ENCODE measurements at regions not wholly inside any gene's neighbourhood (a gene's known extent, or its start where the extent isn't known, plus 50 kb on each side); places are given as distances from the start of the nearest gene placed in this dataset.

- H3K36me3 ChIP-seq = no peaks in the 10 kb centered on the region
- no peaks in the 10 kb centered on the region for H3K9me3 ChIP-seq
- H3K4me1 ChIP-seq = no peaks in the 10 kb centered on the region
- WGBS, 4 donors = 83 to 85% (median 84%) methylated on average over 10 of the region's 10 CpGs
- no peak overlapping the region for H3K4me3 ChIP-seq
- H3K27me3 ChIP-seq = peaks cover 0 to 7% (median 0%) of the 10 kb centered on the region in 9 donors
- ATAC-seq = no peak
- DNase-seq = no peak
- TF ChIP-seq CTCF (IDR thresholded peaks at IDR 0.05) (no peak), POLR2A (IDR thresholded peaks at IDR 0.05) (no peak)
- no peak overlapping the region for H3K27ac ChIP-seq
- intact Hi-C loops (cut with DNase I) = no loop called here
Observed at GRCh38 chr10:123463698-123464097, 202.5 kb upstream of the GPR26 start.

DNA sequence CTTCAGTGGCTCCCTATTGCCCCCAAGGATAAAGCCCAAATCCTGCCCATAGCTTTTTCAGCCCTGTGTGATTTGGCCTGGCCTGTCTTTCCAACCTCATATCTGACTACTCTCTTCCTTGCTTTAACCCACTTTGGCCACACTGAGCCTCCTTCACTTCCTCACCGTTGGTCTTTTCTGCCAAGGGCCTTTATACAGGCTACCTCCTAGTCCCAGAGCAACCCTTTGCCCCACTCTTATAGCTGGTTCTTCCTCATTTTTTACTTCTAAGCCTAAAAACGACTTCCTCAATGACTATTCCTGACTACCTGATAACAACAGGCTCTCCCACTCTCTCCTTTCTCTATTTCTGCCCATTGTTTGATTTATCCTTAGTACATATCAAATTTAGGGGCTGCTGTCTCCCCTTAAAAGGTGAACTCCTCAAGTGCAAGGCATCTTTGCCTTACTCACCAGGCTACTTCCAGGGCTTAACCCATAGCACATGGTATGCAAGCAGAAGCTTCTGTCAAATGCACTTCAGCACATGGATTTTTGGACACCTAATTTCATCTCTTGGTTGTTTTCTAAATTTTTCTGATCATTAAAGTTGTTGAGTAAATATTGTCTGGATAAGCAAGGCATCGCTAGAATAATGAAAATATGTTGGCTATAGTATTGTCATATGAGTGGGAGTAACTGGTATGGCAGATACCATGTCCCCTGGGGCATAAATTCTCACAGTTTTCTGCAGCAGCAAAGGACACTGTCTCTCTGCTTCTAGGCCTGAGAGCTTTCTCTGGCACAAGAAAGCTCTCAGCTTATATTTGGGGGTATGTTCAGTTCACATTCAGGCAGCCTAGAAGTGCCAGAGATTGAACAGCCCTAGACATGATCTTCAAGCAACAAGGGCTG lies 201.5 kb upstream of the GPR26 start:
- H3K4me1 ChIP-seq = no peaks in the 10 kb centered on the region
- H3K27me3 ChIP-seq = peaks cover 0 to 5% (median 0%) of the 10 kb centered on the region in 9 donors
- intact Hi-C loops (cut with DNase I) = no loop called here
- ATAC-seq (no peak), DNase-seq (no peak)
- TF ChIP-seq CTCF (IDR thresholded peaks at IDR 0.05) (no peak), POLR2A (IDR thresholded peaks at IDR 0.05) (no peak)
- H3K9me3 ChIP-seq = no peaks in the 10 kb centered on the region
- no peak overlapping the region for H3K27ac ChIP-seq
- H3K36me3 ChIP-seq = no peaks in the 10 kb centered on the region
- no peak overlapping the region for H3K4me3 ChIP-seq
- WGBS, 4 donors = 59 to 67% (median 62%) methylated on average over 3 of the region's 3 CpGs

GRCh38 chr10:123470336-123470921 lies 195.7 kb upstream of the GPR26 start:
- Histone ChIP-seq H3K4me1 (no peaks in the 10 kb centered on the region), H3K9me3 (no peaks in the 10 kb centered on the region), H3K36me3 (no peaks in the 10 kb centered on the region), H3K27ac (no peak overlapping the region), H3K4me3 (no peak overlapping the region), H3K27me3 (peaks cover 0 to 21% (median 0%) of the 10 kb centered on the region in 9 donors)
- DNase-seq (no peak), ATAC-seq (no peak)
- TF ChIP-seq POLR2A (IDR thresholded peaks at IDR 0.05) (no peak), CTCF (IDR thresholded peaks at IDR 0.05) (no peak)
- intact Hi-C loops (cut with DNase I) = no loop called here
- 68 to 74% (median 72%) methylated on average over 7 of the region's 7 CpGs for WGBS, 4 donors

GRCh38 chr10:123471811-123472210 lies 194.3 kb upstream of the GPR26 start:
- TF ChIP-seq POLR2A (IDR thresholded peaks at IDR 0.05) = no peak
- TF ChIP-seq CTCF (IDR thresholded peaks at IDR 0.05) = no peak
- Histone ChIP-seq H3K36me3 (no peaks in the 10 kb centered on the region), H3K27ac (no peak overlapping the region), H3K27me3 (peaks cover 0 to 21% (median 0%) of the 10 kb centered on the region in 9 donors), H3K9me3 (no peaks in the 10 kb centered on the region), H3K4me1 (no peaks in the 10 kb centered on the region), H3K4me3 (no peak overlapping the region)
- ATAC-seq (no peak), DNase-seq (no peak)
- 86 to 96% (median 94%) methylated on average over 1 of the region's 1 CpG for WGBS, 4 donors
- intact Hi-C loops (cut with DNase I) = no loop called here
